ENCODE measurements at regions not wholly inside any gene's neighbourhood (a gene's known extent, or its start where the extent isn't known, plus 50 kb on each side); places are given as distances from the start of the nearest gene placed in this dataset.

DNA sequence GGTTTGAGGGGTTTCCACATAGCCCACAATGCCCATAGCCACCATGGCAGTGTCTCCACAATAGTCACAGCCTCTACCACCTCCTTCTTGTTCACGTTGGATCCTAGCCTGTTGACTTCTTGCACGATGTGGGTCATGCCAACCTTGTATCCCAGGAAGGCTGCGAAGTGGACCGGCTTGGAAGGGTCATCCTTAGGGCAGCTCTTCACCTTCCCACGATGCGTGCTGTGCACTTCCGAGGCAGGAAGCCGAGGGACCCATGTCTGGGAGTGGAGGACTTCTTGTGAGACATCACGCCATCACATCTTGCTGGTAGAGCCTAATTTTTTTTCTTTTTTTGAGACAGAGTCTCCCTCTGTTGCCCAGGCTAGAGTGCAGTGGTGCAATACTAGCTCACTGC, 144.6 kb upstream of the ASB18 start:
- H3K36me3 Mint-ChIP-seq: no peaks in the 10 kb centered on the region
- H3K27me3 ChIP-seq (ENCODE audit: control insufficient read depth, insufficient read depth, low read length): no peaks in the 10 kb centered on the region
- H3K4me3 ChIP-seq (ENCODE audit: low read length): no peak overlapping the region
- 97% methylated on average over 9 of the region's 9 CpGs for WGBS (ENCODE audit: insufficient coverage)
- no peaks in the 10 kb centered on the region for H3K4me1 ChIP-seq (ENCODE audit: control insufficient read depth, insufficient read depth, low read length)
- intact Hi-C loops (cut with micrococcal nuclease): no loop called here
- DNase-seq (no peak), ATAC-seq (peak in 1 of 3 donors; percentile 21)
- H3K4me3 Mint-ChIP-seq: no peak overlapping the region
- H3K36me3 ChIP-seq (ENCODE audit: control insufficient read depth, insufficient read depth, low read length): no peaks in the 10 kb centered on the region
- H3K27ac ChIP-seq (ENCODE audit: low read length): no peak overlapping the region
- no peaks in the 10 kb centered on the region for H3K4me1 Mint-ChIP-seq
- TF ChIP-seq, protein P1, sequence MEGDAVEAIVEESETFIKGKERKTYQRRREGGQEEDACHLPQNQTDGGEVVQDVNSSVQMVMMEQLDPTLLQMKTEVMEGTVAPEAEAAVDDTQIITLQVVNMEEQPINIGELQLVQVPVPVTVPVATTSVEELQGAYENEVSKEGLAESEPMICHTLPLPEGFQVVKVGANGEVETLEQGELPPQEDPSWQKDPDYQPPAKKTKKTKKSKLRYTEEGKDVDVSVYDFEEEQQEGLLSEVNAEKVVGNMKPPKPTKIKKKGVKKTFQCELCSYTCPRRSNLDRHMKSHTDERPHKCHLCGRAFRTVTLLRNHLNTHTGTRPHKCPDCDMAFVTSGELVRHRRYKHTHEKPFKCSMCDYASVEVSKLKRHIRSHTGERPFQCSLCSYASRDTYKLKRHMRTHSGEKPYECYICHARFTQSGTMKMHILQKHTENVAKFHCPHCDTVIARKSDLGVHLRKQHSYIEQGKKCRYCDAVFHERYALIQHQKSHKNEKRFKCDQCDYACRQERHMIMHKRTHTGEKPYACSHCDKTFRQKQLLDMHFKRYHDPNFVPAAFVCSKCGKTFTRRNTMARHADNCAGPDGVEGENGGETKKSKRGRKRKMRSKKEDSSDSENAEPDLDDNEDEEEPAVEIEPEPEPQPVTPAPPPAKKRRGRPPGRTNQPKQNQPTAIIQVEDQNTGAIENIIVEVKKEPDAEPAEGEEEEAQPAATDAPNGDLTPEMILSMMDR (IDR thresholded peaks at IDR 0.05): no peak
- no peak overlapping the region for H3K27ac Mint-ChIP-seq
- H3K27me3 Mint-ChIP-seq (ENCODE audit: low read depth in 2 of 2): peaks cover 10 to 17% of the 10 kb centered on the region in 2 donors
- no peaks in the 10 kb centered on the region for H3K9me3 ChIP-seq (ENCODE audit: control insufficient read depth, insufficient read depth, low read length)
- peaks cover 0 to 3% of the 10 kb centered on the region in 2 donors for H3K9me3 Mint-ChIP-seq

DNA sequence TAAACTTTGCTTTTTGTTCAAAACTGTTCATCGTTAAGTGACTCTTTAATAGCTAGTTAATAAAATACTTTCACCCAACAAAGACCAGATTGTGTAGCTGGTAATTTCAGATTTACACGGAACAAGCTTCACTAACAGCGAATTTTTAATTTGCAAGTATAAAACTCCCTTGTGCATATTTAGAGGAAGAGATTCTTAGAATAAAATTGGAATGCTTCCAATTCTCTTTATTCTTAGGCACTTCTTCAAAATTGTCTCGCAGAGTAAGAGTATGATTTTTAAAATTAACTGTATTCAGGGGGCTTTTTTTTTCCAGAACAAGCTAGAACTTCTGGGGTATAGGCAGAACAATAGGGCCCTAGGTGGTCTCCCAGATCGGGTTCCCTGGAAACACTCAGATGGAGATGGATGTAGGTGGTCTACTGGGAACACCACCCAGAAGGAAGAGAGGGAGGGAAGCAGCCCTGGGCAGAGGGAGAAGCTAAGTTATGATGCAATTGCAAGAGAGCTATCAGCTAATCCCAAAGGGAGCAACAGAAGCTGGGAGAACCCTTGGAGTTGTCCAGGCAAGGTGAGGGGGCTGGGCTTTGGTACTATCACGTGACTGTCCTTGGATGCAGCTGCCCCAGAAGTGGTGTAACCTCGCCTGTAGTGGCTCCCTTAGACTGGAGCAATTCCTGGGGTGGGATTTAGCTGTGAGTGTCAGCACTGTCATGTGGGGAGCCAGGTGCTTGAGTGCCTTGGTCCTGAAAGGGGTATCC, 151.7 kb upstream of the ASB18 start:
- no peaks in the 10 kb centered on the region for H3K27me3 ChIP-seq (ENCODE audit: control insufficient read depth, insufficient read depth, low read length)
- H3K27me3 Mint-ChIP-seq (ENCODE audit: low read depth in 2 of 2): peaks cover 30 to 42% of the 10 kb centered on the region in 2 donors
- no peaks in the 10 kb centered on the region for H3K4me1 ChIP-seq (ENCODE audit: control insufficient read depth, insufficient read depth, low read length)
- H3K27ac ChIP-seq (ENCODE audit: low read length): no peak overlapping the region
- 71% methylated on average over 4 of the region's 7 CpGs for WGBS (ENCODE audit: insufficient coverage)
- no peaks in the 10 kb centered on the region for H3K36me3 Mint-ChIP-seq
- no peak overlapping the region for H3K4me3 ChIP-seq (ENCODE audit: low read length)
- no peaks in the 10 kb centered on the region for H3K36me3 ChIP-seq (ENCODE audit: control insufficient read depth, insufficient read depth, low read length)
- ATAC-seq (no peak), DNase-seq (no peak)
- TF ChIP-seq, protein P1 (IDR thresholded peaks at IDR 0.05): no peak
- no peak overlapping the region for H3K27ac Mint-ChIP-seq
- H3K4me1 Mint-ChIP-seq: no peaks in the 10 kb centered on the region
- H3K9me3 ChIP-seq (ENCODE audit: control insufficient read depth, insufficient read depth, low read length): no peaks in the 10 kb centered on the region
- peaks cover 0 to 3% of the 10 kb centered on the region in 2 donors for H3K9me3 Mint-ChIP-seq
- intact Hi-C loops (cut with micrococcal nuclease): no loop called here
- H3K4me3 Mint-ChIP-seq: no peak overlapping the region

DNA sequence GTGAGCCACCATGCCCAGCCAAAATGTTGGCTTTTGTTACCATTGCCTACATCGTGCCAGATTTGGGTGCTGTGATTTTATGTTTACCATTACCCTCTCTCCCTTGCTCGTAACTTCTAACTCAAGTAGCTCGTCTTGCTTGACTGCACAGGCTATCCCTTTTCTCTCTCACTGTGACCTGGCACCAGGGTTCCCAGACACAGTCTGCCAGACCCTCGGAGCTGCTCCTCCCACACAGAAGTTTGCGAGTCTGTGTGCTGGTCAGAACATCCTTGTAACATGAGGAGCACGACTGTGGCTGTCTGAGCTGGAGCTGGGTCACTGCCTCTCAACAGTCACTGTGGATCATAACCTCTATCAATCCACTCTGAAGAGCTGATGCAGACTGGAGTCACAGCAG, 152.5 kb upstream of the ACKR3 start:
- peaks cover 0 to 3% of the 10 kb centered on the region in 2 donors for H3K9me3 Mint-ChIP-seq
- no peak overlapping the region for H3K27ac Mint-ChIP-seq
- Histone ChIP-seq H3K4me3 (ENCODE audit: low read length) (no peak overlapping the region), H3K4me1 (ENCODE audit: control insufficient read depth, insufficient read depth, low read length) (no peaks in the 10 kb centered on the region), H3K9me3 (ENCODE audit: control insufficient read depth, insufficient read depth, low read length) (no peaks in the 10 kb centered on the region), H3K36me3 (ENCODE audit: control insufficient read depth, insufficient read depth, low read length) (no peaks in the 10 kb centered on the region), H3K27ac (ENCODE audit: low read length) (no peak overlapping the region), H3K27me3 (ENCODE audit: control insufficient read depth, insufficient read depth, low read length) (no peaks in the 10 kb centered on the region)
- intact Hi-C loops (cut with micrococcal nuclease): no loop called here
- TF ChIP-seq, protein P1 (IDR thresholded peaks at IDR 0.05): no peak
- DNase-seq: no peak
- no peak for ATAC-seq
- H3K4me1 Mint-ChIP-seq: no peaks in the 10 kb centered on the region
- no peak overlapping the region for H3K4me3 Mint-ChIP-seq
- H3K27me3 Mint-ChIP-seq (ENCODE audit: low read depth in 2 of 2): peaks cover 36 to 51% of the 10 kb centered on the region in 2 donors
- 94% methylated on average over 6 of the region's 6 CpGs for WGBS (ENCODE audit: insufficient coverage)
- H3K36me3 Mint-ChIP-seq: no peaks in the 10 kb centered on the region

DNA sequence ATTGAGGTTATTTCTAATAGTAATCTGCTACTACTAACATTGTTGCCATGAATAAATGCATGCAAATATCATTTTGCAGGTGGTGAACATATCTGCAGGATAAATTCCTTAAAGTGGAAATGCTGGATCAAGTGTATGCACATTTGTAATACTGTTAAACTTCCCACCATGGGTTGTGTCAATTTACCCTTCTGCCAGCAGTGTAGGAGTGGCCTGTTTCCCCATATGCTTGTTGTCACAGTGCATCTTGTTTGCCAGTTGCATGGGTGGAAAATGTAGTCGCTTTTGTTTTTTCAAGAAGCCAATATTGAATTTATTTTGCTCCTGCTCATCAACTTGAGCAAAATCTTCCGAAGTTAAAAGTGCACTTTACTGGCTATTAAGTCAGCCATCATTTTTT, 139.0 kb upstream of the ACKR3 start:
- TF ChIP-seq, protein P1 (IDR thresholded peaks at IDR 0.05): no peak
- H3K27ac ChIP-seq (ENCODE audit: low read length): no peak overlapping the region
- no peaks in the 10 kb centered on the region for H3K9me3 Mint-ChIP-seq
- H3K4me3 ChIP-seq (ENCODE audit: low read length): no peak overlapping the region
- H3K4me3 Mint-ChIP-seq: no peak overlapping the region
- DNase-seq: no peak
- intact Hi-C loops (cut with micrococcal nuclease): no loop called here
- no peaks in the 10 kb centered on the region for H3K4me1 Mint-ChIP-seq
- peaks cover 39 to 78% of the 10 kb centered on the region in 2 donors for H3K27me3 Mint-ChIP-seq (ENCODE audit: low read depth in 2 of 2)
- WGBS (ENCODE audit: insufficient coverage): 89% methylated on average over 2 of the region's 2 CpGs
- H3K36me3 ChIP-seq (ENCODE audit: control insufficient read depth, insufficient read depth, low read length): no peaks in the 10 kb centered on the region
- no peak overlapping the region for H3K27ac Mint-ChIP-seq
- no peaks in the 10 kb centered on the region for H3K4me1 ChIP-seq (ENCODE audit: control insufficient read depth, insufficient read depth, low read length)
- peaks cover 3% of the 10 kb centered on the region for H3K27me3 ChIP-seq (ENCODE audit: control insufficient read depth, insufficient read depth, low read length)
- ATAC-seq: no peak
- no peaks in the 10 kb centered on the region for H3K36me3 Mint-ChIP-seq
- H3K9me3 ChIP-seq (ENCODE audit: control insufficient read depth, insufficient read depth, low read length): no peaks in the 10 kb centered on the region
